ENCODE measurements at regions not wholly inside any gene's neighbourhood (a gene's known extent, or its start where the extent isn't known, plus 50 kb on each side); places are given as distances from the start of the nearest gene placed in this dataset.

DNA sequence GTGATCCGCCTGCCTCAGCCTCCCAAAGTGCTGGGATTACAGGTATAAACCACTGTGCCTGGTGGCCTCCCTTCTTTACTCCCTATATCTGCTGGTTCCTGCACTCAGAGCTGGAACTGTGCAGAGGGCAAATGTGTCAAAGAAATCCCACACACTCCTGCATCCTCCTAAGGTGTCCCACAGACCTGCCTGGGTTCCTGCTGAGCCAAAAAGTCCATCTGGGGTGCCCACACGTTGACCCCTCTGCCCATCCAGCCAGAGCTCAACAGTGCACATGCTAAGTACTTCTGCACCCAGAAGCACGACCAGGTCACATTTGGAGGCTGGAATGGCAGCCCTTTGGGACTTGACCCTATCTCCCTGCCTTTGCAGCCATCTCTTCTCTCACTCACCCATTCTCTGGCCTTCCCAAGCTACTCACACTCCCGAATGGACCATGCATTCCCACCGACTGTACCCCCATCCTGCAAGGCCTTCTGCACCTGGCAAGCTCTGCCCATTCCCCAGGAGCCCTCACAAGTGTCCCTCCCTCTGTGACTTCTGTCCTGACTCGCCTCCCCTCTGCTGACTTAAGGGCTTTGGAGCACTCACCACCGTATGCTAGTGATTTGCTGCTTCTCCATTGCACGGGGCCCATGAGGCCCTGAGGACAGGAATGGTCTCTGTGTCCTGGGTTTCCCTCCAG lies 152.1 kb downstream of the KCTD15 start:
- no peak for TF ChIP-seq TCF12 (IDR thresholded peaks at IDR 0.05; ENCODE audit: low read depth, low read length)
- TF ChIP-seq, protein P1, sequence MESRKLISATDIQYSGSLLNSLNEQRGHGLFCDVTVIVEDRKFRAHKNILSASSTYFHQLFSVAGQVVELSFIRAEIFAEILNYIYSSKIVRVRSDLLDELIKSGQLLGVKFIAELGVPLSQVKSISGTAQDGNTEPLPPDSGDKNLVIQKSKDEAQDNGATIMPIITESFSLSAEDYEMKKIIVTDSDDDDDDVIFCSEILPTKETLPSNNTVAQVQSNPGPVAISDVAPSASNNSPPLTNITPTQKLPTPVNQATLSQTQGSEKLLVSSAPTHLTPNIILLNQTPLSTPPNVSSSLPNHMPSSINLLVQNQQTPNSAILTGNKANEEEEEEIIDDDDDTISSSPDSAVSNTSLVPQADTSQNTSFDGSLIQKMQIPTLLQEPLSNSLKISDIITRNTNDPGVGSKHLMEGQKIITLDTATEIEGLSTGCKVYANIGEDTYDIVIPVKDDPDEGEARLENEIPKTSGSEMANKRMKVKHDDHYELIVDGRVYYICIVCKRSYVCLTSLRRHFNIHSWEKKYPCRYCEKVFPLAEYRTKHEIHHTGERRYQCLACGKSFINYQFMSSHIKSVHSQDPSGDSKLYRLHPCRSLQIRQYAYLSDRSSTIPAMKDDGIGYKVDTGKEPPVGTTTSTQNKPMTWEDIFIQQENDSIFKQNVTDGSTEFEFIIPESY (IDR thresholded peaks at IDR 0.05), result no peak
- TF ChIP-seq, protein P2, sequence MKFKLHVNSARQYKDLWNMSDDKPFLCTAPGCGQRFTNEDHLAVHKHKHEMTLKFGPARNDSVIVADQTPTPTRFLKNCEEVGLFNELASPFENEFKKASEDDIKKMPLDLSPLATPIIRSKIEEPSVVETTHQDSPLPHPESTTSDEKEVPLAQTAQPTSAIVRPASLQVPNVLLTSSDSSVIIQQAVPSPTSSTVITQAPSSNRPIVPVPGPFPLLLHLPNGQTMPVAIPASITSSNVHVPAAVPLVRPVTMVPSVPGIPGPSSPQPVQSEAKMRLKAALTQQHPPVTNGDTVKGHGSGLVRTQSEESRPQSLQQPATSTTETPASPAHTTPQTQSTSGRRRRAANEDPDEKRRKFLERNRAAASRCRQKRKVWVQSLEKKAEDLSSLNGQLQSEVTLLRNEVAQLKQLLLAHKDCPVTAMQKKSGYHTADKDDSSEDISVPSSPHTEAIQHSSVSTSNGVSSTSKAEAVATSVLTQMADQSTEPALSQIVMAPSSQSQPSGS (IDR thresholded peaks at IDR 0.05; ENCODE audit: low read length), result no peak
- no peak for TF ChIP-seq FOXM1 (IDR thresholded peaks at IDR 0.05; ENCODE audit: low read depth, low read length)
- TF ChIP-seq CEBPB (IDR thresholded peaks at IDR 0.05; ENCODE audit: borderline replicate concordance in 1 of 2, low read depth in 2 of 2, low read length in 2 of 2), result no peak
- TF ChIP-seq SP1 (IDR thresholded peaks at IDR 0.05; ENCODE audit: low read depth, low read length), result no peak
- TF ChIP-seq EZH2 (IDR thresholded peaks at IDR 0.05; ENCODE audit: borderline replicate concordance, control insufficient read depth, low read depth, low read length), result no peak

Data from GM12878 (cell line).